Fibroblast of gingiva (primary cell): ENCODE measurements at regions not wholly inside any gene's neighbourhood (a gene's known extent, or its start where the extent isn't known, plus 50 kb on each side); places are given as distances from the start of the nearest gene placed in this dataset.
"Not testable (repeated sequence)": the region's sequence is repeated elsewhere in the genome, so short reads cannot be mapped to it uniquely, and the experiment has no call there.

Experiments
- DNase-seq: peaks from one replicate; pipeline ENCODE4 v3.0.0-alpha.2; 2011; ENCODE audit warnings: low read depth

- no peak for DNase-seq
Observed at GRCh38 chr2:215831296-215831913, 181.9 kb downstream of the MREG start.

GRCh38 chr2:215830304-215830703, 183.0 kb downstream of the MREG start:
- peak; percentile 58 for DNase-seq

DNA sequence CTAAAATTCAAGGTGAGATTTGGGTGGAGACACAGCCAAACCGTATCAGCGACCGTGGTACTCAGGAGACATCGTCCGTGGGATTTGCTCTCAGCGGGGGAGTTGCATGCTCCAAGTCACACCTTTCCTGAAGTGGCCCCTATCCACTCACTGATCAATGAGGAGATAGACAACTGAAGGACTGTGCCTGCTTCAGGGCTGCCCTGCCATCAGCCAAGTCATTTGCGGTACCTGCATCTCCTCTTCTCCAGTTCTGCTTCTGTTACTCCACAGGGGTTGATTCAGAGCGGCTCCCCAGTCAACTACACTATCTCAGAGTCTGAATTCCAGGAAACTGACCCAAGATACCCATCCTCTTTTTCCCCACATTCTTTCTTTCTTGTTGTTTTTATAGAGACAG, 184.1 kb downstream of the MREG start:
- DNase-seq, result no peak

DNA sequence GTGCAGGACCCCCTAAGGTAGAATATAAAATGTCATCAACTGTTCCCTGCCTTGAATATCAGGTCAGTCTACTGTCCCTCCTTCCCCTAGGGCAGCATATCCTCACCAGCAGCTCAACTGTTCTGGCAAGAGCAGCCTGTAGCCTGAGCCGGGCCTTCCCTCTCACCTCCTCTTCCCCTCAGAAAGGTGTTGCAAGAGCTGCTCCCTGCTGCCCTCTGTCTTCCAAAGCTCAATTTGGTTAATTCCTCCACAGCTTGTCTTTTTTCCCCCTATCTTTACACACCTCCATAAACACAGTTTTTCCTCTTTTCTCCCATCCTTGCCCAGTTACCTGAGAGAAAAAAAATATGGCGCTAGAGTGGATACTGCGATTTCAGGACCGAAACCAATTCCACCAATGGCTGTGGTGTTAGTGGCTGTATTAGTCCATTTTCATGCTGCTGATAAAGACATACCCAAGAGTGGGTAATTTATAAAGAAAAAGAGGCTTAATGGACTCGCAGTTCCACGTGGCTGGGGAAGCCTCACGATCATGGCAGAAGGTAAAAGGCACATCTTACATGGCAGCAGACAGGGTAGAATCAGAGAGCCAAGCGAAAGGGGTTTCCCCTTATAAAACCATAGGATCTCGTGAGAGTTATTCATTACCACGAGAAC, 184.7 kb downstream of the MREG start:
- DNase-seq, result peak; percentile 56

- DNase-seq, result peak; percentile 55
Observed at GRCh38 chr2:215826838-215827441, 186.4 kb downstream of the MREG start.

GRCh38 chr2:215826376-215826775, 187.0 kb downstream of the MREG start:
- no peak for DNase-seq

DNA sequence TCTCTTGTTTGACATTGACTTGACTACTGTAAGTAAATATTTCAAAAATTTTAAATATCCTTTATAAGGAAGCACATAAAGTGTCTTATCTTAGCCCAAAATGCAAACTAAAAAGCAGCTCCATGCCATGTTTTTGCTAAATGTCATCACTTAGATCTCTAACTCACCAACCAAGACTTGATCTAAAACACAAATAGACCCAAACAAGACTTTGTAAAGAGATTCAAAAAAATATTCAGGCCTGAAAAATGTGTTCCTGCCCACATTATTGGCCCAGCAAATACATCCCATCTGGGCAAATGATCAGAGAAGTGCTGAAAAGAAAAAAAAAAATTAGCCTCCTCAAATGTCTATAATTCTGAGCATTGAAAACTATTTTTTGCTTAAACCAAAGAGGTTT, 187.6 kb downstream of the MREG start:
- no peak for DNase-seq

GRCh38 chr2:215821298-215821697, 192.1 kb downstream of the MREG start:
- not testable (repeated sequence) for DNase-seq

DNA sequence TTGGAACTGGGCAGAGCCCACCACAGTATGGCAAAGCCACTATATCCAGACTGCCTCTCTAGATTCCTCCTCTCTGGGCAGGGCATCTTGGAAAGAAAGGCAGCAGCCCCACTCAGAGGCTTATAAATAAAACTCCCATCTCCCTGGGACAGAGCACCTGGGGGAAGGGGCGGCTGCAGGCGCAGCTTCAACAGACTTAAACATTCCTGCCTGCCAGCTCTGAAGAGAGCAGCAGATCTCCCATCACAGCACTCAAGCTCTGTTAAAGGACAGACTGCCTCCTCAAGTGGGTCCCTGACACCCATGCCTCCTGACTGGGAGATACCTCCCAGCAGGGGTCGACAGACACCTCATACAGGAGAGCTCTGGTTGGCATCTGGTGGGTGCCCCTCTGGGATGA, 193.6 kb downstream of the MREG start:
- DNase-seq, result not testable (repeated sequence)

- DNase-seq, result no peak
Observed at GRCh38 chr2:215817046-215817445, 196.3 kb downstream of the MREG start.

DNA sequence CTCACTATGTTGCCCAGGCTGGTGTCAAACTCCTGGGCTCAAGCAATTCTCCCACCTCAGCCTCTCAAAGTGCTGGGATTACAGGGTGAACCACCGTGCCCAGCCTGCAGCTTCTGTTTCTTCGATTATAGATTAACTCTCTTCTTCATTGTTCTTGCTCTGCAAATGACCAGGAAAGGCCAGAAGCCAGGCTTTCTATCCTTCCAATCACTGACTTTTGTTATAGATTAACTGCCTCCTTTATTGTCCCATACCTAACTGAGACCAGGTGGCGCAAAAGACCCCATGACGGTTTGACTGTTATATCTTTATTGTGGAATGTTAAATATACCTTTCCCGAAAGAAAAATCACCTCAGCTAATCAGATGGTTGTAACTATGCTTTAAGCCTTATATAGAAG, 196.9 kb downstream of the MREG start:
- DNase-seq, result no peak

DNA sequence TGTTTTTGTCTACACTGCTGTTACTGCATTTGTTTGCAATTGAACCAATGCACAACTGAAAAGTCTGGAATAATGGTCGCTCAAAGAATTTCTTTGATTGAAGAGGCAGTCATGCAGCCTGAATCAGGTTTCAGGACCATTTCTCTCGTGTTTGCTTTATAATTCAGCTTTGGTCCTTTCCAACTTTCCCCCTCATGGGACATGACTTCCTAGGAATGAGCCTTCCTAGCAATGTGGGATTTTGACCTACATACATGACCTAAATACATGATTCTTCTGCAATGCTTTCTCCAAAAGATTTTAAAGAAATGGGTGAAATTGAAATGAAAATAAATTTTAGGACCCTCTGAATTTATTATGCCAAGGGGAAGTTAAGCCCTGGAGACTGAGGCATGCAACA, 197.4 kb downstream of the MREG start:
- no peak for DNase-seq

GRCh38 chr2:215812966-215813365, 200.4 kb downstream of the MREG start:
- DNase-seq, result peak; percentile 40

- DNase-seq, result no peak
Observed at GRCh38 chr2:215811409-215812345, 201.7 kb downstream of the MREG start.

GRCh38 chr2:215811003-215811402, 202.3 kb downstream of the MREG start:
- DNase-seq, result no peak

GRCh38 chr2:215808996-215809395, 204.4 kb downstream of the MREG start:
- DNase-seq, result no peak

- DNase-seq, result no peak
Observed at GRCh38 chr2:215808194-215808593, 205.2 kb downstream of the MREG start.

- DNase-seq, result no peak
Observed at GRCh38 chr2:215805493-215805892, 207.9 kb downstream of the MREG start.

- DNase-seq, result no peak
Observed at GRCh38 chr2:215803150-215803549, 210.2 kb downstream of the MREG start.

DNA sequence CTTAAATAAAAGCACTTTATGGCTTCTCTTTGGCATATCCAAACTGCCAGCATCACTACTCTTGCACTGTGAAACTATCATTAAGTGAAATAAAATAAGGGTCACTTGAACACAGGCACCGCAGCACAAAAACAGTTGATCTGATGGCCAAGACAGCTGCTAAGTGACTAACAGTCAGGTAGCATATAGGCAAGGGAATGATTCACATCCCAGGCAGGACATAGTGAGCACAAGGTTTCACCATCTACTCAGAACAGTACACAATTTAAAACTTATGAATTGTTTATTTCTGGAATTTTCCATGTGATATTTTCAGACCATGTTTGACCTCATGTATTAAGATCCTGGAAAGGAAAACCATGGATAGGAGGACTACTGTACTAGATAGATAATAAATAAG, 214.2 kb downstream of the MREG start:
- DNase-seq, result no peak

DNA sequence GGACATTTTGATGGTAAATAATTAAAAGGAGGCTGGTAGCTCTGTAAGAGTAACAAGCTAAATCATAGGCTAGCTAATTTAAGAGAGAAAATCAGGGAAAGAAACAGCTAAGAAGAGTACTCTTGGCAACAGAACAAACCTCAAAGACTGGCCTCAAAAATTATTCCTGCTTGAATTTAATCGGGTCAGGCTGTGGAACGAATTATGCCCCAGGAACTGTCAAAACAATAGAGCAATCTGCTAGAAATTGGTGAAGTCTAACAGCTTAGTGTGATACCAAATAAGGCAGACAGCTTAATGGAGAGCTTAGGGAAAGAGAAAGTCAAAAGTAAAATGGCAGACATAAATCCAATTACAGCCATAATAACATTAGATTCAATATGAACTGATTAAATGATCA, 215.7 kb downstream of the MREG start:
- peak; percentile 51 for DNase-seq

DNA sequence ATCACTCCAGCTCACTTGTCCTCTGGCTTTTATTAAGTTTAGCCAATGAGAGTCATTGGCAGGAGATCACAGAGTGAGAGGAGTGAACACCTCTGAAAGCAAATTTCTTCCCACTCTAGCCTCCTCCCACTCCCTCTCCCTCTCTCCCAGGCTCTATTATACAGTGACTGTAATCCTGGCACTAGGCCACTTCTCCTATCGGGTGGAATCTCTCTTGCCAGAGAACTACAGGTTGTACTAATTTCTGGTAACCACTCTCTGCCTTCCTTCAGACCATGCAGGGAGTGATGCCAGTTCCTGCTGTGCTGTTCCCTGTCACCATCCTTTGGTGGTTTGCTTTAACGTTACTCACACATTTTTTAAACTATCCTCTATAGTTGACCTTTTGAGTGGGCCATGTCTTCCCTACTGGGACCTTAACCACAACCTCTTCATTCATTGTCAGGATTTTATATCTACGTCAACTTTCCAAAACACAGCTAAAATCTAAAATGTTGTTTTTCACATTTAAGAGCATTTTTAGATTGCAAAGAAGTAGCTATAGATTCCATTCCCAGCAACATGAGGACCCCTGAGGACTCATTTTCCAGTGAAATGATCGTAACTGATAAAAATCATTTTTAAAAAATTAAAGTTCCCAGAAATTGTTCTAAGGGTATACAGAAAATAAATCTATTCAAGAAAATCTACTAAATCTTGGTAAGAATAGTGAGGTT, 217.1 kb downstream of the MREG start:
- peak; percentile 51 for DNase-seq
